Fibroblast of pulmonary artery (primary cell): ENCODE measurements at regions not wholly inside any gene's neighbourhood (a gene's known extent, or its start where the extent isn't known, plus 50 kb on each side); places are given as distances from the start of the nearest gene placed in this dataset.

Source experiments
- DNase-seq: peaks from one replicate; pipeline ENCODE4 v3.0.0-alpha.2; 2010; ENCODE audit warnings: low read depth
- H3K4me3 ChIP-seq: replicated peaks from 2 replicates; pipeline ENCODE4 v1.5.1; 2011; ENCODE audit warnings: low read depth, mild to moderate bottlenecking, control low read depth, low read length, moderate library complexity
- CTCF ChIP-seq: IDR thresholded peaks from 2 replicates; pipeline ENCODE4 v1.5.1; 2011; ENCODE audit warnings: mild to moderate bottlenecking, control low read depth, low read length, inconsistent platforms; ENCODE audit errors: missing control alignments

- peak; percentile 69 for DNase-seq
- H3K4me3 ChIP-seq, result no peak overlapping the region
- no peak for TF ChIP-seq CTCF
Observed at GRCh38 chr22:22076932-22077703, 94.5 kb upstream of the TOP3B start.

GRCh38 chr22:22076361-22076760 is 93.8 kb upstream of the TOP3B start:
- TF ChIP-seq CTCF, result no peak

GRCh38 chr22:22075382-22076163 is 93.0 kb upstream of the TOP3B start:
- H3K4me3 ChIP-seq, result no peak overlapping the region
- no peak for TF ChIP-seq CTCF
- no peak for DNase-seq

More at GRCh38 chr22:22076361-22076760, 93.8 kb upstream of the TOP3B start:
- no peak overlapping the region for H3K4me3 ChIP-seq
- DNase-seq, result no peak

- no peak for TF ChIP-seq CTCF
- H3K4me3 ChIP-seq, result no peak overlapping the region
- no peak for DNase-seq
Observed at GRCh38 chr22:22074634-22075381, 92.2 kb upstream of the TOP3B start.

- DNase-seq, result no peak
- no peak overlapping the region for H3K4me3 ChIP-seq
- no peak for TF ChIP-seq CTCF
Observed at GRCh38 chr22:22073769-22074561, 91.4 kb upstream of the TOP3B start.

- no peak for TF ChIP-seq CTCF
- no peak overlapping the region for H3K4me3 ChIP-seq
- no peak for DNase-seq
Observed at GRCh38 chr22:22072169-22072836, 89.7 kb upstream of the TOP3B start.
